ENCODE measurements at regions not wholly inside any gene's neighbourhood (a gene's known extent, or its start where the extent isn't known, plus 50 kb on each side); places are given as distances from the start of the nearest gene placed in this dataset.

DNA sequence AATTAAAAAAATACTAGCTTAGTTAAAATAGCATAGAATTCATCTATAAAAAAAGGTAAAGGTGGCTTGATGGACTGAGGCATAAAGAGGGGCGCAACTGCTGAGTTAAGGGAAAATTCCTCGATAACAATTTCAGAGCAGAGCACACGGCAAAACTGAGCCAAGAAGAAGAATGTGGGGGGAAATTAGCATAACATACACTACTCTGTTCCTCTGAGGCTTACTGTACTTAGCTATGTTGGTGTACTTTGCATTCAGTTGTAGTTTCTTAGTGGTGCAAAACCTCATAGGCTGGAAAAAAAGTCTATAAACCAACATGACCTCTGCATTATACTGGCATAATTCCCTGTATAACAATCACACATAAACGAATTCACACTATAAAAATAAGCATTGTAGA, 357.9 kb upstream of the LRRC3B start:
- TF ChIP-seq, protein P1, sequence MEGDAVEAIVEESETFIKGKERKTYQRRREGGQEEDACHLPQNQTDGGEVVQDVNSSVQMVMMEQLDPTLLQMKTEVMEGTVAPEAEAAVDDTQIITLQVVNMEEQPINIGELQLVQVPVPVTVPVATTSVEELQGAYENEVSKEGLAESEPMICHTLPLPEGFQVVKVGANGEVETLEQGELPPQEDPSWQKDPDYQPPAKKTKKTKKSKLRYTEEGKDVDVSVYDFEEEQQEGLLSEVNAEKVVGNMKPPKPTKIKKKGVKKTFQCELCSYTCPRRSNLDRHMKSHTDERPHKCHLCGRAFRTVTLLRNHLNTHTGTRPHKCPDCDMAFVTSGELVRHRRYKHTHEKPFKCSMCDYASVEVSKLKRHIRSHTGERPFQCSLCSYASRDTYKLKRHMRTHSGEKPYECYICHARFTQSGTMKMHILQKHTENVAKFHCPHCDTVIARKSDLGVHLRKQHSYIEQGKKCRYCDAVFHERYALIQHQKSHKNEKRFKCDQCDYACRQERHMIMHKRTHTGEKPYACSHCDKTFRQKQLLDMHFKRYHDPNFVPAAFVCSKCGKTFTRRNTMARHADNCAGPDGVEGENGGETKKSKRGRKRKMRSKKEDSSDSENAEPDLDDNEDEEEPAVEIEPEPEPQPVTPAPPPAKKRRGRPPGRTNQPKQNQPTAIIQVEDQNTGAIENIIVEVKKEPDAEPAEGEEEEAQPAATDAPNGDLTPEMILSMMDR (IDR thresholded peaks at IDR 0.05; ENCODE audit: insufficient read depth in 1 of 2, low read depth in 1 of 2, low read length in 1 of 2, severe bottlenecking in 1 of 2, unreplicated experiment in 1 of 2): no peak
- H3K36me3 ChIP-seq (ENCODE audit: control insufficient read depth, insufficient read depth, low read length): no peaks in the 10 kb centered on the region
- CTCF ChIA-PET: no interaction called here
- H3K27ac Mint-ChIP-seq (ENCODE audit: unreplicated experiment): no peak overlapping the region
- DNase-seq: no peak
- BruUV-seq (replicated peaks): no TSS peak
- no peak overlapping the region for H3K4me3 Mint-ChIP-seq (ENCODE audit: unreplicated experiment)
- H3K27me3 ChIP-seq (replicated peaks; ENCODE audit: control insufficient read depth, insufficient read depth, low read length): no peaks in the 10 kb centered on the region
- intact Hi-C loops (cut with micrococcal nuclease; ENCODE audit: unreplicated experiment): no loop called here
- no peaks in the 10 kb centered on the region for H3K9me3 ChIP-seq
- H3K4me1 ChIP-seq: no peaks in the 10 kb centered on the region
- no peak overlapping the region for H3K4me3 ChIP-seq (ENCODE audit: low read depth, low read length)
- H3K36me3 Mint-ChIP-seq (ENCODE audit: insufficient read depth, unreplicated experiment): no peaks in the 10 kb centered on the region
- POLR2A ChIA-PET: no interaction called here
- H3K9me3 Mint-ChIP-seq (ENCODE audit: unreplicated experiment): no peaks in the 10 kb centered on the region
- H3K4me1 Mint-ChIP-seq (ENCODE audit: low read depth, unreplicated experiment): no peaks in the 10 kb centered on the region
- H3K27me3 Mint-ChIP-seq (ENCODE audit: insufficient read depth, unreplicated experiment): peaks cover 3% of the 10 kb centered on the region

DNA sequence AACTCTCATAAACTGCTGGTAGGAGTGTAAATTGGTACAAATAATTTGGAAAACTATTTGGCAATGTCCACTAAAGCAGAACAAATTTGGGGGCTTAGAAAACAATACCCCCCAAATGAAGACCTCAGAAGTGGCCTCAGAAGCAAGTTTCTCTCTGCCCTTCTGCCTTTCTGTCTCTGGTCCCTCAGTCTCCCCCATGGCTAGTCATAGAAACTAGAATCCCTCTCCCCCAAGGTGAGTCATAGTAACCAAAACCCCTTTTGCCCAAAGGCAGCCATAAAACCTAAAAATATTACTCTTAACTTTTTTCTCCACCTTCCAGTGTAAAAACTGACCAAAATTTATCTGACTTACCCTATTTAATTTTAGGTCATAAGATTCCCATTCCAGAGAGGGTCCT, 350.7 kb upstream of the LRRC3B start:
- Histone ChIP-seq H3K9me3 (no peaks in the 10 kb centered on the region), H3K4me1 (no peaks in the 10 kb centered on the region), H3K36me3 (ENCODE audit: control insufficient read depth, insufficient read depth, low read length) (no peaks in the 10 kb centered on the region), H3K4me3 (ENCODE audit: low read depth, low read length) (no peak overlapping the region), H3K27me3 (replicated peaks; ENCODE audit: control insufficient read depth, insufficient read depth, low read length) (no peaks in the 10 kb centered on the region)
- TF ChIP-seq, protein P1 (IDR thresholded peaks at IDR 0.05; ENCODE audit: insufficient read depth in 1 of 2, low read depth in 1 of 2, low read length in 1 of 2, severe bottlenecking in 1 of 2, unreplicated experiment in 1 of 2): no peak
- intact Hi-C loops (cut with micrococcal nuclease; ENCODE audit: unreplicated experiment): no loop called here
- ChIA-PET CTCF (no interaction called here), POLR2A (no interaction called here)
- Mint-ChIP-seq H3K4me3 (ENCODE audit: unreplicated experiment) (no peak overlapping the region), H3K9me3 (ENCODE audit: unreplicated experiment) (no peaks in the 10 kb centered on the region), H3K27ac (ENCODE audit: unreplicated experiment) (no peak overlapping the region), H3K4me1 (ENCODE audit: low read depth, unreplicated experiment) (no peaks in the 10 kb centered on the region), H3K36me3 (ENCODE audit: insufficient read depth, unreplicated experiment) (no peaks in the 10 kb centered on the region), H3K27me3 (ENCODE audit: insufficient read depth, unreplicated experiment) (no peaks in the 10 kb centered on the region)
- BruUV-seq (replicated peaks): no TSS peak
- no peak for DNase-seq

DNA sequence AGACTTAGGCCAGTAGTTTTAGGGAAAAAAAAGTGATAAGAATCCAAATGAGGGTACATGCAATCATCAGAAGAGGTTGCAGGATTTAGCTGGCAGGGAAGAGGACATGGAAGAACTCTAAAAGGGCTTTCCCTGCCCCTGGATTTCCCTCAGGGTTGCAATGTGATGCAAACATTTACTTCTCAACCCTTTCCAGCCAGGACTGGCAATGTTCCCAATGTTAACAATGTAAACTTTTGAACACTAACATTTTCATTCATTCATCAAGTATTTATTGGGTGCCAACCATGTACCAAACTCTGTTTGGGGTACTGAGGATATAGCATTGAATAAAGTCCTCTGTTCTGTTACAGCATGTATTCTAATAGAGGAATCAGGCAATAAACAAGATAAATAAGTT, 349.4 kb upstream of the LRRC3B start:
- H3K4me1 Mint-ChIP-seq (ENCODE audit: low read depth, unreplicated experiment): no peaks in the 10 kb centered on the region
- H3K27me3 Mint-ChIP-seq (ENCODE audit: insufficient read depth, unreplicated experiment): no peaks in the 10 kb centered on the region
- no peak overlapping the region for H3K4me3 ChIP-seq (ENCODE audit: low read depth, low read length)
- H3K27me3 ChIP-seq (replicated peaks; ENCODE audit: control insufficient read depth, insufficient read depth, low read length): no peaks in the 10 kb centered on the region
- TF ChIP-seq, protein P1 (IDR thresholded peaks at IDR 0.05; ENCODE audit: insufficient read depth in 1 of 2, low read depth in 1 of 2, low read length in 1 of 2, severe bottlenecking in 1 of 2, unreplicated experiment in 1 of 2): no peak
- H3K4me3 Mint-ChIP-seq (ENCODE audit: unreplicated experiment): no peak overlapping the region
- no peaks in the 10 kb centered on the region for H3K36me3 ChIP-seq (ENCODE audit: control insufficient read depth, insufficient read depth, low read length)
- no peaks in the 10 kb centered on the region for H3K9me3 ChIP-seq
- CTCF ChIA-PET: no interaction called here
- BruUV-seq (replicated peaks): no TSS peak
- DNase-seq: no peak
- H3K36me3 Mint-ChIP-seq (ENCODE audit: insufficient read depth, unreplicated experiment): no peaks in the 10 kb centered on the region
- no peaks in the 10 kb centered on the region for H3K4me1 ChIP-seq
- no peaks in the 10 kb centered on the region for H3K9me3 Mint-ChIP-seq (ENCODE audit: unreplicated experiment)
- POLR2A ChIA-PET: no interaction called here
- no peak overlapping the region for H3K27ac Mint-ChIP-seq (ENCODE audit: unreplicated experiment)
- intact Hi-C loops (cut with micrococcal nuclease; ENCODE audit: unreplicated experiment): no loop called here

Measured in Caco-2 (cell line).